Vagina (tissue), 2 donors: ENCODE measurements at regions not wholly inside any gene's neighbourhood (a gene's known extent, or its start where the extent isn't known, plus 50 kb on each side); places are given as distances from the start of the nearest gene placed in this dataset.

Experiments
- DNase-seq, 2 donors: peaks; one replicate each; pipeline ENCODE4 v3.0.0-alpha.2; 2017; ENCODE audit errors: extremely low spot score in 2 of 2
- H3K27ac ChIP-seq: fragments of 200-600 bp; sonication (generic); one replicate; pipeline ENCODE4 v1.5.1; 2019
- H3K27me3 ChIP-seq: fragments of 200-600 bp; sonication (generic); one replicate; pipeline ENCODE4 v1.5.1; 2019
- H3K36me3 ChIP-seq, 2 donors: fragments of 200-600 bp; sonication (generic); one replicate each; pipeline ENCODE4 v1.5.1; 2017 to 2019
- H3K4me1 ChIP-seq: fragments of 200-600 bp; sonication (generic); one replicate; pipeline ENCODE4 v1.5.1; 2019
- H3K4me3 ChIP-seq, 2 donors: fragments of 200-600 bp; sonication (generic); 1 replicate in 1 of 2; 2 replicates in 1 of 2; pipeline ENCODE4 v1.5.1; 2016 to 2019
- H3K9me3 ChIP-seq: fragments of 200-600 bp; sonication (generic); one replicate; pipeline ENCODE4 v1.5.1; 2019
- POLR2A ChIP-seq, 2 donors: fragments of 450-650 bp; IDR thresholded peaks; one replicate each; pipeline ENCODE4 v1.6.1; 2017; ENCODE audit warnings: antibody characterized with exemption in 2 of 2, mild to moderate bottlenecking in 2 of 2, moderate library complexity in 2 of 2
- POLR2AphosphoS5 ChIP-seq, 2 donors: sonication (generic); formaldehyde crosslinking; IDR thresholded peaks; one replicate each; pipeline ENCODE4 v1.9.0; 2017; ENCODE audit warnings: antibody characterized with exemption in 2 of 2, mild to moderate bottlenecking in 2 of 2, low read depth in 1 of 2; ENCODE audit not compliant: insufficient read depth in 1 of 2
- intact Hi-C: fragments of 100-400 bp; cut with DNase I; formaldehyde crosslinking; loops from one replicate; pipeline ENCODE4 v1.15.1; 2023
- TF ChIP-seq, protein P1 (sequence below), 3 experiments: fragments of 450-650 bp in 2 of 3; fragments of 200-600 bp in 1 of 3; sonication (generic) in 1 of 3; IDR thresholded peaks; one replicate each; pipeline ENCODE4 v1.5.1; 2017 to 2019; ENCODE audit warnings: antibody characterized with exemption in 3 of 3, mild to moderate bottlenecking in 2 of 3, moderate library complexity in 2 of 3

DNA sequence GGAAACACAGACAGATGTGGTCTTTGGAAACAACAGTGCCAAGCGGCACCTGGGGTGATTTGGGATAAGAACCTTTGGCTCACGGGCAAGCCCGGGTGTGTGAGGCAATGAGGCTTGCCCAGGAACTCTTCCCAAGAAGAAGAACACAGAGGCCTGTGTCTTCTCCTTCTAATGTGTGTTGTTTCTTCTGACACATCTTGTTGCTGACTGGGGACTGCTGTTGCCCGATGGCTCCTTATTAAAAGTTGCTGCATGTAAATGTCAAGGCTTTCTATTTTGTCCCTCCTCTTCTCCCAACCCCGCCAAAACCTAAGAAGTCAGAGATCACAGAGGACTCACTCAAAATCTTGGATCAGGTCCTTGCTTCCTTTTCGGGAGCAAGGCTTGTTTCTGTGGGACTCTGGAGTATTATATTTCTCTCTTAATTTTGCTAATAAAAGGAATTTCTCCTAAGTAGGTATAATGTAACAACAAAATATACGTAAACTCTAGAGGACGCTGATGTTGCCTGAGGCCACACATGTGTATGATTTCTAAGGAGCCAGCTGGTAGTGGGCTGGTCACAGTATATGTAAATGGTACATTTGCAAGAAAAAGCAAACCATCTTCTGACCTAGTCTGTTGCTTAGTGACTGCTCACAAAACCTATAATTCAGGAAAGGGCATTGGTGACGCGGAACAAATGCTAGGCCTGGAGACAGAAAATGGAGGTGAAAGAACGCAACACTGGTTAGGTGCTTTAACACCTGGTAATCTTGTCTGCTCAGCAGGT lies 232.5 kb downstream of the GADD45G start:
- H3K9me3 ChIP-seq: no peaks in the 10 kb centered on the region
- intact Hi-C loops: no loop called here
- DNase-seq: no peak
- no peaks in the 10 kb centered on the region for H3K4me1 ChIP-seq
- no peak overlapping the region for H3K4me3 ChIP-seq
- no peaks in the 10 kb centered on the region for H3K27me3 ChIP-seq
- H3K27ac ChIP-seq: no peak overlapping the region
- peak in 1 of 2 donors; percentile 30 for TF ChIP-seq POLR2AphosphoS5 (IDR thresholded peaks at IDR 0.05; ENCODE audit: insufficient read depth in 1 of 2, low read depth in 1 of 2)
- TF ChIP-seq, protein P1, sequence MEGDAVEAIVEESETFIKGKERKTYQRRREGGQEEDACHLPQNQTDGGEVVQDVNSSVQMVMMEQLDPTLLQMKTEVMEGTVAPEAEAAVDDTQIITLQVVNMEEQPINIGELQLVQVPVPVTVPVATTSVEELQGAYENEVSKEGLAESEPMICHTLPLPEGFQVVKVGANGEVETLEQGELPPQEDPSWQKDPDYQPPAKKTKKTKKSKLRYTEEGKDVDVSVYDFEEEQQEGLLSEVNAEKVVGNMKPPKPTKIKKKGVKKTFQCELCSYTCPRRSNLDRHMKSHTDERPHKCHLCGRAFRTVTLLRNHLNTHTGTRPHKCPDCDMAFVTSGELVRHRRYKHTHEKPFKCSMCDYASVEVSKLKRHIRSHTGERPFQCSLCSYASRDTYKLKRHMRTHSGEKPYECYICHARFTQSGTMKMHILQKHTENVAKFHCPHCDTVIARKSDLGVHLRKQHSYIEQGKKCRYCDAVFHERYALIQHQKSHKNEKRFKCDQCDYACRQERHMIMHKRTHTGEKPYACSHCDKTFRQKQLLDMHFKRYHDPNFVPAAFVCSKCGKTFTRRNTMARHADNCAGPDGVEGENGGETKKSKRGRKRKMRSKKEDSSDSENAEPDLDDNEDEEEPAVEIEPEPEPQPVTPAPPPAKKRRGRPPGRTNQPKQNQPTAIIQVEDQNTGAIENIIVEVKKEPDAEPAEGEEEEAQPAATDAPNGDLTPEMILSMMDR (IDR thresholded peaks at IDR 0.05): no peak
- H3K36me3 ChIP-seq: no peaks in the 10 kb centered on the region

DNA sequence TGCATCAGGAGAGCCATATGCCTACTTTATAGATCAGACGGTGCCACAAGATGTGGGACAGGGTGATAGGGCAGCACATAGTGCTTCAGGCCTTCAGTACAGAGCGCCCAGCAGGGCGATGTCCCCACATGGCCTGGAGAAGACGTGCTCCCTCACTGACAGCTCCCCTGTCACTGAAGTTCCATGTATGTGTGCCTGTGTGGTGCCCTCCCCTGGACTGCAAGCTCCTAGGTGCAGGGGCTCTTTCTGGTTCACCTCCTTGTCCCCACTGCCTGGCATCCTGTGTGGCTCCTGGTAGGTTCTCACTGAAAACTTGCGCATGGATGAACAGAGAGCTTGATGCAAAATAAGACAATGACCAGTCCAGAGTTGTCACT lies 233.1 kb downstream of the GADD45G start:
- intact Hi-C loops: no loop called here
- no peak overlapping the region for H3K4me3 ChIP-seq
- no peak overlapping the region for H3K27ac ChIP-seq
- TF ChIP-seq POLR2AphosphoS5 (IDR thresholded peaks at IDR 0.05; ENCODE audit: insufficient read depth in 1 of 2, low read depth in 1 of 2) (no peak), POLR2A (IDR thresholded peaks at IDR 0.05) (no peak)
- TF ChIP-seq, protein P1 (IDR thresholded peaks at IDR 0.05): no peak
- no peaks in the 10 kb centered on the region for H3K9me3 ChIP-seq
- H3K4me1 ChIP-seq: no peaks in the 10 kb centered on the region
- DNase-seq: no peak
- H3K27me3 ChIP-seq: no peaks in the 10 kb centered on the region
- H3K36me3 ChIP-seq: no peaks in the 10 kb centered on the region

DNA sequence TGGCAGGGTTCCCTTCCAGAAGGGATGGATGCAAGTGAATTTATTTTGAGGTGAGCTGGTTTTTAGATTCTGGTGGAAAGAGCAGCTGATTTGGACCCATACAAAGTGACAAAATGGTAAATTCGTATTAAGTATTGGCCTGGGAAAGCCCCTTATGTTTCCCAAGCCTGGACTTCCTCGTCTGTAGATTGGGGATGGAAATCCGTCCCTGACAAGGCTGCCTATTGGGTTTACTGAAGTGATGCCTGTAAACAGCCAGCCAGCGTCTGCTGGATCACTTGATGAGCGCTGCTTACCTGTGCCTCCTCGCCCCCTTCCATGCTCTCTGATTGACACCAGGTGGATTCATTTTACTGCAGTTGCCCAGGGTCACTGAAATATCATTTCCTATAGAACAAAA lies 233.8 kb downstream of the GADD45G start:
- DNase-seq: no peak
- Histone ChIP-seq H3K27me3 (no peaks in the 10 kb centered on the region), H3K9me3 (no peaks in the 10 kb centered on the region), H3K4me3 (no peak overlapping the region), H3K4me1 (no peaks in the 10 kb centered on the region), H3K27ac (no peak overlapping the region), H3K36me3 (no peaks in the 10 kb centered on the region)
- TF ChIP-seq POLR2AphosphoS5 (IDR thresholded peaks at IDR 0.05; ENCODE audit: insufficient read depth in 1 of 2, low read depth in 1 of 2) (no peak), POLR2A (IDR thresholded peaks at IDR 0.05) (no peak)
- TF ChIP-seq, protein P1 (IDR thresholded peaks at IDR 0.05): no peak
- intact Hi-C loops: no loop called here

DNA sequence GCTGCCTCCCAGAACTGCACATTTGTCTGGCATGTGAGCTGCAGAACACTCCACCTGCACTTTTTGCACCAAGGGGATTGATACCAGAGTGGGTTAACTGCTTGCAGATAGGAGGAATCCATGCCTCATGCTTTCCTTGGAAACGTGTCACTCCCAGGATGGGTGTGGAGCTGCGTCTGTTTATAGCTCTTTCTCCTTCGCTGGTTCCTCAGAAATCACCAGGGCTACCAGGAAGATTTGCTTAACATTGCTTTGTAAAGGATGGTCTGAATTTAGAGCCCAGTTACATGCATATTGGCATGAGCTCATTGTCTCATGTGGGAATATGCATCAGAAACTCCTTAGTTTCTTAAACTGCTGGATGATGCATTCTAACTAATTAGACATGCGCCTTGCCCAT lies 234.6 kb downstream of the GADD45G start:
- Histone ChIP-seq H3K9me3 (no peaks in the 10 kb centered on the region), H3K36me3 (no peaks in the 10 kb centered on the region), H3K4me3 (no peak overlapping the region), H3K4me1 (no peaks in the 10 kb centered on the region), H3K27ac (no peak overlapping the region), H3K27me3 (no peaks in the 10 kb centered on the region)
- TF ChIP-seq, protein P1 (IDR thresholded peaks at IDR 0.05): no peak
- no peak for TF ChIP-seq POLR2A (IDR thresholded peaks at IDR 0.05)
- intact Hi-C loops: no loop called here
- no peak for DNase-seq

DNA sequence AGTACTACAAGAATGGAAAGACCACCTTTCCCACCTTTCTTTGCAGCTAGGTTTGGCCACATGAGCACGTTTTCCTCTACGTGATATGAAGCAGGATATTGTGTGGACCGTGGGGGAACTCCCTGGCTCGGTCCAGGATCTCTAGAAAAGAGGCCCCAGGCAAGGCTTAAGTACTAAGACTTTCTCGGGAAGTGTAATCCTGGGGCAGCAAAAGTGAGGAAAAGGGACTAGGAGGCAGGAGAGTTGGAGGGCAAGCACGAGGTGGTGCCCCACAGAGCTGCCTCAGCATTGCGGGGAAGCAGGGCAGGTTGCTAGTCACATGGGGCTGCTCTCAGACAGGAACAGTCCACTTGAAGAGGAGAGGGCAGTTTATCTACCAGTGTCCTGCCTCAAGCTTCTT lies 235.1 kb downstream of the GADD45G start:
- Histone ChIP-seq H3K27ac (no peak overlapping the region), H3K36me3 (no peaks in the 10 kb centered on the region), H3K4me1 (no peaks in the 10 kb centered on the region), H3K27me3 (no peaks in the 10 kb centered on the region), H3K9me3 (no peaks in the 10 kb centered on the region), H3K4me3 (no peak overlapping the region)
- DNase-seq: no peak
- intact Hi-C loops: loop anchor here (10.0 kb wide), 1 partner anchor 1715 kb away; no protein-coding TSS in a partner anchor
- TF ChIP-seq POLR2AphosphoS5 (IDR thresholded peaks at IDR 0.05; ENCODE audit: insufficient read depth in 1 of 2, low read depth in 1 of 2) (no peak), POLR2A (IDR thresholded peaks at IDR 0.05) (no peak)
- TF ChIP-seq, protein P1 (IDR thresholded peaks at IDR 0.05): no peak
